GM21360 (cell line): ENCODE measurements at regions not wholly inside any gene's neighbourhood (a gene's known extent, or its start where the extent isn't known, plus 50 kb on each side); places are given as distances from the start of the nearest gene placed in this dataset.
"Not testable (repeated sequence)": the region's sequence is repeated elsewhere in the genome, so short reads cannot be mapped to it uniquely, and the experiment has no call there.

Experiments used
- ATAC-seq: cut with Tn5 transposase; IDR thresholded peaks from one replicate; pipeline ENCODE4 v1.9.1; 2021; ENCODE audit warnings: mild to moderate bottlenecking, moderate library complexity; ENCODE audit not compliant: unreplicated experiment

DNA sequence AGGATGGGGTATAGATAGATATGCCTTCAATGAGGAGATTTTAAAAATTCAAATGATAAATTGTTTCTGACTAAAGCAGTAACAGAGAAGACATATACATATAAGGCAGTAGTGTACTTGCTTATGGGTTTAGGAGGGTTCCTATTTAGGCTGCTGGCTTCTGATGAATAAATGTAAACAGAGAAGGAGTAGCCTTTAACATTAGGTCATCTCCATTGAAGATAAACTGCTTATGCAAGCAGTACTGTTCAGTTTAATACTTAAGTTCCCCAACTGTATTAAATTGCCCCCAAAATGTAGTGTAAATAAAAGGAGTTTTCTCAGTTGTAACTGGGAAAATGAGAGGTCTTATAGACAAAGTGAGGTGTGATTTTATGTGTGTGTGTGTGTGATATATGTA, 217.7 kb upstream of the TMEFF2 start:
- no peak for ATAC-seq

GRCh38 chr2:192411755-192412154, 217.0 kb upstream of the TMEFF2 start:
- ATAC-seq = no peak

- no peak for ATAC-seq
Measured at GRCh38 chr2:192410319-192410718, 215.6 kb upstream of the TMEFF2 start.

GRCh38 chr2:192407692-192408091, 213.0 kb upstream of the TMEFF2 start:
- no peak for ATAC-seq

DNA sequence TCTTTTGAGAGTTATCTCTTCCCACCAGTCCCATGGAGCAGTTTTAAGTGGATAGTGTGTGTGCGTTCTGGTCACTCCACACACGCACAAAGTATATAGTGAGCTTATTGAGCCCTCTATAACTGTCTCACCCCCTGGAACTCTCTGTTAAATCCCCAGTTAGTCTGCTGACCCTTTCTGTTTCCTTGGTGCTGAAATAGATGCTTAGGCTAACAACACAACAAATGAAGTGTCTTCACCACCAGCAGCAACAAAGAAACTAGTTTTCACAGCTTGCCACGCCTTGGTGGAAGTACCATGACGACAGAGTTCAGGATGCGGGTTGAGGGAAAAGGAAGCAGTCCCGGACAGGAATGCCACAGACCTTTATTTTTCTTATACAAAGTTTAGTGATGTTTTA, 203.5 kb upstream of the TMEFF2 start:
- ATAC-seq = no peak

- ATAC-seq = no peak
Measured at GRCh38 chr2:192394605-192395004, 199.9 kb upstream of the TMEFF2 start.

- no peak for ATAC-seq
Measured at GRCh38 chr2:192391041-192391440, 196.3 kb upstream of the TMEFF2 start.

DNA sequence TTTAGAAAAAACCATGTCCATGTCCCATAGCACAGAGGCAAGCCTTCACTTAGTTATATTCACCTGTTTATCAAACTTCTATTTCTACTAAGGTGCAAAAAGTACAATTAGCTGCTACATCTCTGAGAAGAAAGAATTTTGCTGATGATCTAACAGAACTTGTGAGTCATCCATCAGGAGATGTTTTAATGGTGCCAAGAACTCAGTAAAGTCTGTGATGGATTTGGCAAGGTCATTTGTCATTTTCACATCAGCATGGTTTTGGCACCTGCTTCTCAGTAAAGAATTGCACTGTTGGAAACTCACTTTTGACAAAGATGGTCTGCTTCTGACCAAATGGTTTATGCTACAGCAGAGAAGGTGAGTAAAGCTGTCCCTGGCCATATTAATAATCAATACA, 195.7 kb upstream of the TMEFF2 start:
- no peak for ATAC-seq

DNA sequence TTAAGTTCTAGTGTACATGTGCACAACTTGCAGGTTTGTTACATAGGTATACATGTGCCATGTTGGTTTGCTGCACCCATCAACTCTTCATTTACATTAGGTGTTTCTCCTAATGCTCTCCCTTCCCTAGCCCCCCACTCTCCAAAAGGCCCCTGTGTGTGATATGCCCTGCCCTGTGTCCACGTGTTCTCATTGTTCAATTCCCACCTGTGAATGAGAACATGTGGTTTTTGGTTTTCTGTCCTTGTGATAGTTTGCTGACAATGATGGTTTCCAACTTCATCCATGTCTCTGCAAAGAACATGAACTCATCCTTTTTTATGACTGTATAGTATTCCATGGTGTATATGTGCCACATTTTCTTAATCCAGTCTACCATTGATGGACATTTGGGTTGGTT, 189.5 kb upstream of the TMEFF2 start:
- not testable (repeated sequence) for ATAC-seq

DNA sequence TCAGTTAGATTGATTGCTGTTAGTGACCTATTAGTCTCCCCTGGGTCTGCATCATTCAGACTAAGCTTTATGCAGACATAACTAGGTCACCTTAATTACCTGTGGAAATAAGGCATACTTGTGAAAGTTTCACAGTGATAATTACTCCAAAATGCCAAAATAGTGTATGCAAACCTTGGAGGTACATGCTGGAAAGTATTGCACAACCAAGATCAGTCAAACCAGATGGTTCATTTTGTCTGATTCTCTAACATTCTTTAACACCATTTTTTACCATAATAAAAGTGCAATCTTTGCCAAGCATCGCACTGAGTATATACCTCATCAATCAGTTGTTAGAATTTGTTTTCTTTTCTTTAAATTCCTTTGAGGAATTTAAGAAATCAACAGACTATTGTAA, 186.3 kb upstream of the TMEFF2 start:
- no peak for ATAC-seq

GRCh38 chr2:192379736-192380135, 185.0 kb upstream of the TMEFF2 start:
- no peak for ATAC-seq

- no peak for ATAC-seq
Measured at GRCh38 chr2:192377173-192377572, 182.4 kb upstream of the TMEFF2 start.

- no peak for ATAC-seq
Measured at GRCh38 chr2:192373754-192374153, 179.0 kb upstream of the TMEFF2 start.

DNA sequence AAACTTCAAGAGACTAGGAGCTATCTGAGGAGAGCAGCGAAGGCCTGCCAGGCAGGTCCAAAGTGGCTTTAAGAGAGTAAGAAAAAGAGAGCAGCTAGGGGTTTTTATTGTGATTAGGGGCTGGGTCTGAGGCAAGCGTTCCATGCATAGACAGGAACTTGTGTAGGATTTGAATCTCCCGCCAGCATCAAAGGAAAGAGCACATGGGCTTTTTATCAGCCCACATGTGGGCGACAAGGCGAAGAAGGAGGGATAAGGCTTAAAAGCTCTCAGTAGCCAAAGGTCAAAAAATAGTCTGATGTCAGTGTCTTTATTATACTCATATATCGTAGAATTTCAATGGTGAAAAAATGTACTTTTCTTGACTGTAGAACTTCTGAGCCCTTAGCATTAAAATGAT, 178.5 kb upstream of the TMEFF2 start:
- ATAC-seq = no peak

DNA sequence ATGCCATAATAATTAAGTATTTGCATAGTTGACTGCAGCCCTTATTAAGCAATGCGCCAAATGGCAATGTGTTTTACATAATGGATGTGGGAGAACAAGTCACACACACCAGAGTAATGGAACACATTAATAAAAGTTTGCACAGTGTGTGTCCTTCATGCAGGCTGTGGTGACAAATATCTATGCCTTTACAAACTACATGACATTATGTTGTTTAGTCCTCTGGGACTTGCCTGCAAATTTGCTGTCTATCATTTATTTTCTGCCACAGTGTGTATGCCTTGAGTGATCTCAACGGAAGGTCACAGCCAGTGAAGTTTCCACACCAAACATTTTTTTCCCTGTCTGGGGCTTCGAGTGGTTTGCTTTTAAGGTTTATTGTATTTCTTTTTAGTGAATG, 175.2 kb upstream of the TMEFF2 start:
- ATAC-seq = no peak

GRCh38 chr2:192357217-192357616, 162.5 kb upstream of the TMEFF2 start:
- ATAC-seq = no peak

- ATAC-seq = no peak
Measured at GRCh38 chr2:192354512-192355244, 159.9 kb upstream of the TMEFF2 start.

- ATAC-seq = no peak
Measured at GRCh38 chr2:192347542-192347941, 152.8 kb upstream of the TMEFF2 start.

DNA sequence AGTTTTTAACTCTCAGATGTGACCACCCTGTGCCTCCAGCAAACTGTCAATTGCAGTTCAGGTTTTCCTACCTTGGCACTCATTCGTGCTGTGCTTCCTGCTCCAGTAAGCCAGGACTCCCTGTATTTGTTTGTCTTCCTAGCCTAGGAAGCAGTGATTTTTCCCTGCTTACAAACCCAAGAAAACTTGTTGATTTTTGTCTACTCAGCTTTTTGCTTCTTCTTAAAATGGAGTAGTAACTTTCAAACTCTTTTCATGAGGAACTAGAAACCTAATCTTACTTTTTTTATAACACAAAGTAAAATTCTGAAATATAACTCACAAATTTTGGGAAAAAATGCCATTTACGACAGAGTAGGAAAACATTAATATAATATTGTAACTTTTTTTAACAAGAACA, 150.6 kb upstream of the TMEFF2 start:
- ATAC-seq = no peak

DNA sequence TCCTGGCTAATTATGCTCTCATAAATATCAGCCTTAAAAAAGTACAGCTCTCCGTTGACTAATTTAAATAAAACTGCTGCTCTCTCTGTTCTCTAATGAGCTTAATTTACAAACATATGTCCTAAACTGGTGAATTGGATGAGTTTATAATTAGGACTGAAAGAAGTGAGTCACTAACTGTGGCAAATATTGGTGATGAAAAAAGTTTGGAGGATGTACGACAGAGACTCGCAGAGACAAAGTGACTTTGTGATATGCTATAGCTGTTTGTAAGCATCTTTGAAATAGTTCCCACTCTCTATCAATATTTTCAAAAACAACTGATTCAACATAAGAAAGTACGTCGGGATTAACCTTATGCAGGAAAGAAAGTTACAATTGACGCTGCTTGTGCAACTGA, 138.9 kb upstream of the TMEFF2 start:
- no peak for ATAC-seq

DNA sequence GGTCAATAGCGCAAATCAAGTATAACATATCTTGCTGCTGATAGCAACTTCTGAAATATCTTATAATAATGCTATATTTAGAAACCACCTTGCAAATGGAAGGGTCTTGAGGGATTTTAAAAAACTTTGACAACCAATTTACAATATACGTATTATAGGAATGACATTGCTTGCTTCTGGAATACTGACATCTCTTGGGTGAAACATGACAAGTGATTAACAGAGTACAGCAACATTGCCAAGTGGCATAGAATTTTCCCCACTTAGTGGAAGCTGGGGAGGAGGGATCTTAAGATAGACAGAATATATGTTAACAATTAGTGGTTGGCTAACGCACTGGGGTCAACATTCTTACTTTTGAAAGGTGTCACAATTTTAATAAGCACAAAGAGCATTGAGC, 133.6 kb upstream of the TMEFF2 start:
- ATAC-seq = no peak

GRCh38 chr2:192327576-192327975, 132.8 kb upstream of the TMEFF2 start:
- no peak for ATAC-seq

- ATAC-seq = no peak
Measured at GRCh38 chr2:192315543-192315942, 120.8 kb upstream of the TMEFF2 start.
